DOHH2 (cell line): ENCODE measurements at regions not wholly inside any gene's neighbourhood (a gene's known extent, or its start where the extent isn't known, plus 50 kb on each side); places are given as distances from the start of the nearest gene placed in this dataset.
A peak's percentile ranks its signal among the peaks of the same experiment; 100 is the strongest.

Experiments used
- H3F3A ChIP-seq: fragments of 200-600 bp; sonication (generic), shearing (Covaris generic); 2 replicates; pipeline ENCODE4 v1.6.0; 2016; ENCODE audit warnings: antibody characterized with exemption, mild to moderate bottlenecking; ENCODE audit not compliant: control insufficient read depth, insufficient read depth
- H3K27ac ChIP-seq: fragments of 200-600 bp; sonication (generic); 2 replicates; pipeline ENCODE4 v1.5.1; 2014; ENCODE audit warnings: low read depth, mild to moderate bottlenecking, low read length, moderate library complexity
- H3K27me3 ChIP-seq: fragments of 200-600 bp; sonication (generic); 2 replicates; pipeline ENCODE4 v1.6.1; 2014; ENCODE audit warnings: mild to moderate bottlenecking, low read length, mixed read lengths; ENCODE audit not compliant: control insufficient read depth
- H3K36me3 ChIP-seq: fragments of 200-600 bp; sonication (generic); 2 replicates; pipeline ENCODE4 v1.6.1; 2014; ENCODE audit warnings: mild to moderate bottlenecking, low read length, moderate library complexity, mixed read lengths; ENCODE audit not compliant: control insufficient read depth
- H3K4me1 ChIP-seq: fragments of 200-600 bp; sonication (generic); 2 replicates; pipeline ENCODE4 v1.6.1; 2014; ENCODE audit warnings: mild to moderate bottlenecking, low read length, mixed read lengths; ENCODE audit not compliant: control insufficient read depth
- H3K4me2 ChIP-seq: fragments of 200-600 bp; sonication (generic); 2 replicates; pipeline ENCODE4 v1.6.0; 2014; ENCODE audit warnings: mild to moderate bottlenecking, low read length, moderate library complexity
- H3K4me3 ChIP-seq: fragments of 200-600 bp; sonication (generic); 2 replicates; pipeline ENCODE4 v1.5.1; 2014; ENCODE audit warnings: mild to moderate bottlenecking, low read length, mixed read lengths
- H3K79me2 ChIP-seq: fragments of 200-600 bp; sonication (generic); 2 replicates; pipeline ENCODE4 v1.6.1; 2014; ENCODE audit warnings: mild to moderate bottlenecking, low read length, mixed read lengths; ENCODE audit not compliant: control insufficient read depth
- H3K9me2 ChIP-seq: fragments of 200-600 bp; sonication (generic); replicated peaks from 2 replicates; pipeline ENCODE4 v1.6.1; 2014; ENCODE audit warnings: mild to moderate bottlenecking, low read length, mixed read lengths; ENCODE audit not compliant: control insufficient read depth
- H3K9me3 ChIP-seq: fragments of 200-600 bp; sonication (generic); 2 replicates; pipeline ENCODE4 v1.6.1; 2014; ENCODE audit warnings: antibody characterized with exemption, low read length, mixed read lengths; ENCODE audit not compliant: control insufficient read depth, insufficient read depth
- H4K20me1 ChIP-seq: fragments of 200-600 bp; sonication (generic); 2 replicates; pipeline ENCODE4 v1.6.0; 2014; ENCODE audit warnings: low read depth, mild to moderate bottlenecking, antibody characterized with exemption, low read length, moderate library complexity; ENCODE audit not compliant: control insufficient read depth, insufficient read depth
- CTCF ChIP-seq: fragments of 200-600 bp; sonication (generic); IDR thresholded peaks from one replicate; pipeline ENCODE4 v1.5.1; 2014; ENCODE audit warnings: antibody characterized with exemption, mild to moderate bottlenecking, low read depth, low read length; ENCODE audit not compliant: poor library complexity, severe bottlenecking
- EZH2phosphoT487 ChIP-seq: fragments of 200-600 bp; sonication (generic); IDR thresholded peaks from 2 replicates; pipeline ENCODE4 v1.6.1; 2017; ENCODE audit warnings: borderline replicate concordance, mild to moderate bottlenecking, antibody characterized with exemption, low read length, moderate library complexity, mixed read lengths

DNA sequence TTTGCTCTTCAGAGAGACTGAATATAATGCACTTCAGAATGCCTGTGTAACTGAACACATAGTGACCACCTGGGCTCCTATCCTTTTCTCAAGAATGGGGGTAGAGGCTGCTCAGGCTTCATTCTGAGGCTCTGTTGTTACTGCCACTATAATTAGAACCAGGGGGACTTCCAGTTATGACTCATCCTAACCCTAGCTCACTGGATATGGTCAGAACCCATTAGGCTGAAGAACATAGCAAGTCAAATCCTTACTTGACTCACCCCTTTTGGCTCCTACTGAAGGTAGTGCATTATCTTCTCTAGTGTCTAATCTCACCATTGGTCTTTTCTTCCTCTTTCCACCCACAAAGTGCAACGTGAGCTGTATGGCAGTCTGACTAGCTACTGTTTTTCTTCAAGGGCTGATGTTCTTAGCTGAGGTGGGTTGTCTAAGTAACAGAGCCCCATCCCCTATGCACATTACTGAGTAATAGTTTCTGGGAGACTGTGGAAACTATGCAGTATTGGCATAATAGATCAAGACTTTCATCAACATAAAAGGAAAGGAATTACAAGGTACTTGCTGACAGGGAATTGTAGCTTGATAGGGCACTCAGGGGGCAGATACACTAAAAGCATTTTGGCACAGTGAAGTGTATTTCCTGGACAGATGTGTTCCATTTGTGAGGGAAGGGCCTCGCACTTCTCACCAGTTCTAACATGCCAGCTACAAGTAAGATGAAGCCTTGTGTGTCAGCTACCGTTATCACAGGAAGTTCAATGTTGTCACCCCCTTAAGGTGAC, 431.0 kb upstream of the MEF2C start:
- H4K20me1 ChIP-seq = no peaks in the 10 kb centered on the region
- H3K9me2 ChIP-seq = no peaks in the 10 kb centered on the region
- no peaks in the 10 kb centered on the region for H3K27me3 ChIP-seq
- H3K4me2 ChIP-seq = peak overlapping the region; percentile 37
- H3F3A ChIP-seq = no peaks in the 10 kb centered on the region
- H3K27ac ChIP-seq = peak overlapping the region; percentile 21; the same call in 1 of the 2 replicates
- 0 out of 2 replicates have a peak overlapping the region, but pooled peaks have one; percentile 10 for H3K4me3 ChIP-seq
- H3K79me2 ChIP-seq = no peaks in the 10 kb centered on the region
- no peak for TF ChIP-seq EZH2phosphoT487
- H3K4me1 ChIP-seq = peaks cover 12% of the 10 kb centered on the region
- H3K36me3 ChIP-seq = no peaks in the 10 kb centered on the region
- H3K9me3 ChIP-seq = no peaks in the 10 kb centered on the region

DNA sequence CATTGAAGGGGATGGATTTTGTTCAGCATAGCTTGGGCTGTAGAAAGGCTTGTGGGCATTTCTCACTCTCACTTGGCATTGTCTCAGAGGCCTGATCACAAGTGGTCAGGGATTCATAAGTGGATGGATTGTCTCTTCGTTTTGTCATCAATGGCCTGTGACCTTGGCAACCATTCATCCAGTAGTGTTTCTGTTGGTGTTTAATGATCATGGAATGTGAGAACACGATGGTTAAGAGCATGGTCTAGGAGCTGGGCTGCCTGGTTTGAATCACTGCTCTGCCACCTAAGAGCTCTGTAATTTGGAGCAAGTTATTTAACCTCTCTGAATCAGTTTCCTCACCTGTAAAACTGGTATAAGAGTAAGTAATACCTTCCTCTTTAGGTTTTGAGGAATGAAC, 430.1 kb upstream of the MEF2C start:
- H3K79me2 ChIP-seq = no peaks in the 10 kb centered on the region
- H3K4me1 ChIP-seq = peaks cover 12% of the 10 kb centered on the region
- no peaks in the 10 kb centered on the region for H3K27me3 ChIP-seq
- H3K27ac ChIP-seq = no peak overlapping the region
- H4K20me1 ChIP-seq = no peaks in the 10 kb centered on the region
- no peaks in the 10 kb centered on the region for H3K9me3 ChIP-seq
- H3K36me3 ChIP-seq = no peaks in the 10 kb centered on the region
- no peaks in the 10 kb centered on the region for H3F3A ChIP-seq
- H3K4me3 ChIP-seq = no peak overlapping the region
- no peaks in the 10 kb centered on the region for H3K9me2 ChIP-seq
- H3K4me2 ChIP-seq = no peak overlapping the region
- TF ChIP-seq EZH2phosphoT487 (no peak), CTCF (no peak)

DNA sequence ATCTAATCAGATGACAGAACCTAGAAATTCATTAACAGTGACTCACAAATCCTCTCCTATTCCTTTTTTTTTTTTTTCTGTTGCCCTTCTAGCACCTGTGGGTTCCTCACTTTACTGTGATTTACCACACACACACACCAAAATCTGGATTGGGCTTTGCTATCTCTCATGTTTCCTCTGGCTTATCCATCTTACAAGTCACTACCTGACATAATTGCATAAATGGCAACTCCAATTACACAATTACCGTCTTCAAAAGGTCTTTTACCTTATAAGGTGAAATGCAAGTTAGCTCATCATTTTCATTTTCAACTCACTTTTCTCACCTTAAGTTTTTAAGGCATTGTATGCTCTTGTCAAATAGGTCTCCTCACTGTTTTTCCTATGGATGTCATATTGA, 426.3 kb upstream of the MEF2C start:
- Histone ChIP-seq H3K4me3 (no peak overlapping the region), H3K9me2 (no peaks in the 10 kb centered on the region), H3K4me2 (no peak overlapping the region), H3K79me2 (no peaks in the 10 kb centered on the region), H3K4me1 (peaks cover 11% of the 10 kb centered on the region), H3K9me3 (no peaks in the 10 kb centered on the region), H3K27ac (no peak overlapping the region), H3K27me3 (no peaks in the 10 kb centered on the region), H3F3A (no peaks in the 10 kb centered on the region), H4K20me1 (no peaks in the 10 kb centered on the region), H3K36me3 (no peaks in the 10 kb centered on the region)
- no peak for TF ChIP-seq EZH2phosphoT487
- TF ChIP-seq CTCF = no peak

- Histone ChIP-seq H3K9me3 (no peaks in the 10 kb centered on the region), H3K36me3 (no peaks in the 10 kb centered on the region), H3K9me2 (no peaks in the 10 kb centered on the region), H3K79me2 (no peaks in the 10 kb centered on the region), H3K4me1 (peaks cover 5% of the 10 kb centered on the region), H3F3A (no peaks in the 10 kb centered on the region), H3K4me3 (no peak overlapping the region), H4K20me1 (no peaks in the 10 kb centered on the region), H3K27me3 (no peaks in the 10 kb centered on the region), H3K4me2 (no peak overlapping the region), H3K27ac (no peak overlapping the region)
- TF ChIP-seq EZH2phosphoT487 (no peak), CTCF (no peak)
Observed at GRCh38 chr5:89308606-89309040, 425.6 kb upstream of the MEF2C start.
